Peyer's patch (tissue), 4 donors: ENCODE measurements at regions not wholly inside any gene's neighbourhood (a gene's known extent, or its start where the extent isn't known, plus 50 kb on each side); places are given as distances from the start of the nearest gene placed in this dataset.

Source experiments
- POLR2A ChIP-seq, 2 donors: fragments of 450-650 bp; IDR thresholded peaks; one replicate each; pipeline ENCODE4 v1.5.1; 2017; ENCODE audit warnings: antibody characterized with exemption in 2 of 2, mild to moderate bottlenecking in 2 of 2, moderate library complexity in 2 of 2
- TF ChIP-seq, protein P1 (sequence below), 6 experiments: fragments of 450-650 bp in 4 of 6; fragments of 200-600 bp in 2 of 6; sonication (generic) in 1 of 6; IDR thresholded peaks; one replicate each; pipeline ENCODE4 v1.5.1; 2017 to 2019; ENCODE audit warnings: antibody characterized with exemption in 6 of 6, mild to moderate bottlenecking in 3 of 6, moderate library complexity in 1 of 6

DNA sequence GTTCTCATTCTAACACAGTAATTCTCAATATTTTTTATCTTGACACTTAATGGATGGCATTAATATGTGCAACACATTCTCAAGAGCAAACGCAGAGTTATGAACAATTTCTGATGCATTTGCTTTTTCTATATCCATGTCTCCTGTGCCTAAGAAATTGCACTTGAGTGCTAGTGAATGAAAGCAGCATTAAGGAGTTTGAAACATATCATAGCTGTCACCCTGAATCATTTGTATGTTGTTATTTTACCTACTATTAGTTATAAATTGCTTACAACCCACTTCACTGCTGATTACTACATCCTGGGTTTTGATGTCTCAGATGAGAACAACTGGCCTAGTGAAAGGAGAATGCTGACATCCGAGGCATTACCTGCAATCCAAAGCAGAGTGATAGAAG, 387.3 kb downstream of the RASEF start:
- TF ChIP-seq, protein P1, sequence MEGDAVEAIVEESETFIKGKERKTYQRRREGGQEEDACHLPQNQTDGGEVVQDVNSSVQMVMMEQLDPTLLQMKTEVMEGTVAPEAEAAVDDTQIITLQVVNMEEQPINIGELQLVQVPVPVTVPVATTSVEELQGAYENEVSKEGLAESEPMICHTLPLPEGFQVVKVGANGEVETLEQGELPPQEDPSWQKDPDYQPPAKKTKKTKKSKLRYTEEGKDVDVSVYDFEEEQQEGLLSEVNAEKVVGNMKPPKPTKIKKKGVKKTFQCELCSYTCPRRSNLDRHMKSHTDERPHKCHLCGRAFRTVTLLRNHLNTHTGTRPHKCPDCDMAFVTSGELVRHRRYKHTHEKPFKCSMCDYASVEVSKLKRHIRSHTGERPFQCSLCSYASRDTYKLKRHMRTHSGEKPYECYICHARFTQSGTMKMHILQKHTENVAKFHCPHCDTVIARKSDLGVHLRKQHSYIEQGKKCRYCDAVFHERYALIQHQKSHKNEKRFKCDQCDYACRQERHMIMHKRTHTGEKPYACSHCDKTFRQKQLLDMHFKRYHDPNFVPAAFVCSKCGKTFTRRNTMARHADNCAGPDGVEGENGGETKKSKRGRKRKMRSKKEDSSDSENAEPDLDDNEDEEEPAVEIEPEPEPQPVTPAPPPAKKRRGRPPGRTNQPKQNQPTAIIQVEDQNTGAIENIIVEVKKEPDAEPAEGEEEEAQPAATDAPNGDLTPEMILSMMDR (IDR thresholded peaks at IDR 0.05) = no peak
- no peak for TF ChIP-seq POLR2A (IDR thresholded peaks at IDR 0.05)
